Stimulated activated CD8-positive, alpha-beta memory T cell treated with anti-CD3 and anti-CD28 coated beads, Interleukin-4, amount 100 ng/mL, for 24 hours (primary cell): ENCODE measurements at regions not wholly inside any gene's neighbourhood (a gene's known extent, or its start where the extent isn't known, plus 50 kb on each side); places are given as distances from the start of the nearest gene placed in this dataset.

ENCODE experiments used
- DNase-seq: peaks from one replicate; pipeline ENCODE4 v3.0.0-alpha.2; 2020; ENCODE audit warnings: low read depth

DNA sequence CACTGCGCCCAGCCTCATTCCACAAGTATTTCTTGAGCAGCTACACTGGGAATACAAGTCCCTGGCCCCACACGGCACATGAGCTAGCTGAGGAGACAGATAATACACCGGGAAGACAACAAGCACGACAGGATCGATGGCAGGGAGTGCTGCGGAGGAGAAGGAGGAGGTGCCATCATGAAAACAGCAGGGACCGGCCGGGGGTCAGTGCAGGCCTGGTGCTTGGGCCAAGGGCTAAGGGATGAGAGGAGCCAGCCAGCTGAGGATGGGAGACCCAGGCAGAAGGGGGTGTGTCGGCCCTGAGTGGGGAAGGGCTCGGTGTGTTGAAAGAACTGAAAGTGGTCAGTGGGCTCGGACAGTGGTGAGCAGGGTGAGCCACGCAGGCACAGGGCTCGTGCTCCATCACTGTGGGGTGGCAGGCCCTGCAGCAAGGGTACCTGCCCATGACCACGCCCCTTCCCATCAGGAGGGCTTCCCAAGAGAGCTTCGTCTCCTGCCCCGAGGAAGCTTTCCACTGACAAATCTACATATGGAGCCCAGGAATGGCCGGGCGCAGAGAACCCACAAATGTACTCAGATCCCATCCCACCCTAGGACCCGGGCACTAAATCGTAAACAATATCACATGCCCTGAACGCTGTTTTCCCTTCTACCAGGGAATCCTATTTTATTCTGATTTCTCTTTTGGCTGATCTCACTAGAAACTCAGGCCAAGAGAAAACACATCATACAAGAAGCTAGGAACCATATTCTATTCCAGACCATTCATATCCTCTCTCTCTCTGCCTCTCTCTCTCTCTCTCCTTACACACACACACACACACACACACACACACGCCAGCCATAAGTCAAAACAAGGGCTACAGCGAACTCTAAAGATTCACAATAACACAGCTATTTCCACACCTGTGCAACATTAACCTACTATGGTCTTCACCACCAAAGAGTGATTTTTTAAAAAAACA, 50.7 kb upstream of the TNRC6C start:
- no peak for DNase-seq

- DNase-seq, result no peak
Measured at GRCh38 chr17:77908501-77908900, 50.0 kb upstream of the TNRC6C start.
